SK-N-SH (cell line): ENCODE measurements at regions not wholly inside any gene's neighbourhood (a gene's known extent, or its start where the extent isn't known, plus 50 kb on each side); places are given as distances from the start of the nearest gene placed in this dataset.

Experiments used
- CTCF ChIA-PET: fragments of 300-600, 350-600 bp; formaldehyde crosslinking; extraction: SDS; loops from one replicate; lab custom pipeline; 2021; lab: Yijun Ruan, JAX
- POLR2A ChIA-PET: fragments of 350-600 bp; sonication (Branson Sonifier 250); formaldehyde crosslinking; extraction: SDS; loops from one replicate; lab custom pipeline; 2020; ENCODE audit warnings: antibody characterized with exemption, inconsistent platforms; lab: Yijun Ruan, JAX
- DNase-seq: peaks from one replicate; pipeline ENCODE4 v3.0.0; 2012
- H2AFZ ChIP-seq: fragments of 200-600 bp; sonication (generic); 2 replicates; pipeline ENCODE4 v1.8.1; 2016; ENCODE audit warnings: antibody characterized with exemption, mild to moderate bottlenecking, low read depth
- H3F3A ChIP-seq: fragments of 200-600 bp; sonication (generic); replicated peaks from 2 replicates; pipeline ENCODE3; 2016; ENCODE audit warnings: antibody characterized with exemption, mild to moderate bottlenecking; ENCODE audit not compliant: insufficient read depth
- H3K27ac ChIP-seq, 2 experiments: fragments of 200-500 bp in 1 of 2; fragments of 200-600 bp in 1 of 2; sonication (Bioruptor generic) in 1 of 2; sonication (generic), shearing (Covaris generic) in 1 of 2; 2 replicates each; pipeline versions ENCODE4 v1.5.1 to v1.6.1; 2014 to 2016; ENCODE audit warnings: low read depth in 2 of 2, inconsistent platforms in 1 of 2, low read length in 1 of 2, mild to moderate bottlenecking in 1 of 2, mixed read lengths in 1 of 2
- H3K27me3 ChIP-seq: fragments of 200-600 bp; sonication (generic), shearing (Covaris generic); 2 replicates; pipeline ENCODE4 v1.6.1; 2016; ENCODE audit warnings: mixed run types; ENCODE audit not compliant: insufficient read depth
- H3K36me3 ChIP-seq, 2 experiments: fragments of 200-500 bp in 1 of 2; fragments of 200-600 bp in 1 of 2; sonication (Bioruptor generic) in 1 of 2; sonication (generic) in 1 of 2; replicated peaks in 1 of 2; 2 replicates each; pipeline versions ENCODE3 to v1.5.1; 2014 to 2016; ENCODE audit warnings: low read length in 1 of 2, mild to moderate bottlenecking in 1 of 2; ENCODE audit not compliant: insufficient read depth in 2 of 2, control insufficient read depth in 1 of 2
- H3K4me1 ChIP-seq, 2 experiments: fragments of 200-500 bp in 1 of 2; fragments of 200-600 bp in 1 of 2; sonication (Bioruptor generic) in 1 of 2; sonication (generic), shearing (Covaris generic) in 1 of 2; 2 replicates each; pipeline versions ENCODE4 v1.5.1 to v1.6.1; 2014 to 2016; ENCODE audit warnings: low read depth in 1 of 2, low read length in 1 of 2, mixed run types in 1 of 2; ENCODE audit not compliant: insufficient read depth in 2 of 2, control insufficient read depth in 1 of 2
- H3K4me2 ChIP-seq: fragments of 200-600 bp; sonication (generic), shearing (Covaris generic); 2 replicates; pipeline ENCODE4 v1.6.1; 2017; ENCODE audit warnings: mixed run types
- H3K4me3 ChIP-seq, 2 experiments: fragments of 200-500 bp in 1 of 2; fragments of 200-600 bp in 1 of 2; sonication (Bioruptor generic) in 1 of 2; sonication (generic), shearing (Covaris generic) in 1 of 2; 2 replicates each; pipeline versions ENCODE4 v1.5.1 to v1.8.1; 2014 to 2016; ENCODE audit warnings: low read depth in 2 of 2, inconsistent platforms in 1 of 2, low read length in 1 of 2, mild to moderate bottlenecking in 1 of 2, mixed read lengths in 1 of 2, moderate library complexity in 1 of 2
- H3K79me2 ChIP-seq: fragments of 200-600 bp; sonication (generic); 2 replicates; pipeline ENCODE4 v1.8.1; 2017; ENCODE audit warnings: mild to moderate bottlenecking; ENCODE audit not compliant: insufficient read depth
- H3K9ac ChIP-seq: fragments of 200-600 bp; sonication (generic); 2 replicates; pipeline ENCODE4 v1.6.1; 2017; ENCODE audit warnings: mixed run types
- H3K9me2 ChIP-seq: fragments of 200-600 bp; sonication (generic); 2 replicates; pipeline ENCODE4 v1.6.1; 2017; ENCODE audit warnings: mixed run types
- H3K9me3 ChIP-seq: fragments of 200-600 bp; sonication (generic); 2 replicates; pipeline ENCODE4 v1.6.1; 2017; ENCODE audit warnings: mixed run types, mild to moderate bottlenecking, moderate library complexity
- H4K20me1 ChIP-seq: fragments of 200-600 bp; sonication (generic); 2 replicates; pipeline ENCODE4 v1.6.1; 2017; ENCODE audit warnings: mild to moderate bottlenecking, mixed run types; ENCODE audit not compliant: insufficient read depth
- CHD2 ChIP-seq: fragments of 150-350 bp; IDR thresholded peaks from 2 replicates; pipeline ENCODE4 v1.6.1; 2018; ENCODE audit warnings: low read length; ENCODE audit not compliant: partially characterized antibody
- CTCF ChIP-seq: fragments of 200-600 bp; sonication (generic); IDR thresholded peaks from 2 replicates; pipeline ENCODE4 v1.6.1; 2017; ENCODE audit warnings: antibody characterized with exemption, mild to moderate bottlenecking, moderate library complexity
- ELF1 ChIP-seq: IDR thresholded peaks from 2 replicates; pipeline ENCODE4 v1.4.0; 2012
- EZH2phosphoT487 ChIP-seq: fragments of 200-600 bp; sonication (generic); IDR thresholded peaks from 2 replicates; pipeline ENCODE4 v1.6.1; 2017; ENCODE audit warnings: low read depth, mixed run types, mild to moderate bottlenecking, antibody characterized with exemption, moderate library complexity, borderline replicate concordance
- FOXJ3 ChIP-seq: sonication (generic); formaldehyde crosslinking; IDR thresholded peaks from 2 replicates; pipeline ENCODE4 v1.5.1; 2020; ENCODE audit warnings: mild to moderate bottlenecking, missing genetic modification reagents
- FOXM1 ChIP-seq: IDR thresholded peaks from 2 replicates; pipeline ENCODE4 v1.4.0; 2012; ENCODE audit warnings: low read depth, mild to moderate bottlenecking
- GABPA ChIP-seq: IDR thresholded peaks from 2 replicates; pipeline ENCODE4 v1.4.0; 2012; ENCODE audit warnings: low read depth, mild to moderate bottlenecking
- MEF2A ChIP-seq: IDR thresholded peaks from 2 replicates; pipeline ENCODE4 v1.4.0; 2012; ENCODE audit warnings: low read depth, borderline replicate concordance
- MXI1 ChIP-seq: IDR thresholded peaks from 2 replicates; pipeline ENCODE4 v1.6.1; 2012; ENCODE audit warnings: mild to moderate bottlenecking, low read depth, low read length, improper control_type of control experiment
- NRF1 ChIP-seq: IDR thresholded peaks from 2 replicates; pipeline ENCODE4 v1.6.1; 2012; ENCODE audit warnings: low read depth, mild to moderate bottlenecking, low read length
- POLR2AphosphoS5 ChIP-seq: IDR thresholded peaks from 2 replicates; pipeline ENCODE4 v1.6.1; 2012; ENCODE audit warnings: low read depth, low read length
- RAD21 ChIP-seq: IDR thresholded peaks from 2 replicates; pipeline ENCODE4 v1.6.1; 2012; ENCODE audit warnings: mild to moderate bottlenecking, low read length
- RCOR1 ChIP-seq: fragments of 150-350 bp; IDR thresholded peaks from 2 replicates; pipeline ENCODE4 v1.6.1; 2017; ENCODE audit warnings: antibody characterized with exemption, low read length
- SIN3A ChIP-seq: IDR thresholded peaks from 2 replicates; pipeline ENCODE4 v1.6.1; 2012; ENCODE audit warnings: low read depth, mild to moderate bottlenecking, low read length, moderate library complexity, borderline replicate concordance
- SMC3 ChIP-seq: IDR thresholded peaks from 2 replicates; pipeline ENCODE4 v1.6.1; 2012; ENCODE audit warnings: low read depth, low read length, improper control_type of control experiment
- TAF1 ChIP-seq: IDR thresholded peaks from 2 replicates; pipeline ENCODE4 v1.6.1; 2012; ENCODE audit warnings: low read depth, mild to moderate bottlenecking, low read length, moderate library complexity, borderline replicate concordance
- TEAD4 ChIP-seq: IDR thresholded peaks from 2 replicates; pipeline ENCODE4 v1.4.0; 2012; ENCODE audit warnings: mild to moderate bottlenecking, borderline replicate concordance; ENCODE audit not compliant: insufficient read depth
- YY1 ChIP-seq: IDR thresholded peaks from 2 replicates; pipeline ENCODE4 v1.4.0; 2012; ENCODE audit warnings: low read depth, mild to moderate bottlenecking
- WGBS: methylation state at CpG from one replicate; pipeline ENCODE4 v1.1.6; 2017; ENCODE audit warnings: low lambda C conversion rate; 5-methylcytosine and 5-hydroxymethylcytosine counted together
- TF ChIP-seq, protein P1 (sequence below): IDR thresholded peaks from 2 replicates; pipeline ENCODE4 v1.4.0; 2012; ENCODE audit warnings: low read depth, borderline replicate concordance
- TF ChIP-seq, protein P2 (sequence below): IDR thresholded peaks from 2 replicates; pipeline ENCODE4 v1.6.1; 2012; ENCODE audit warnings: mild to moderate bottlenecking, low read depth, low read length, moderate library complexity
- TF ChIP-seq, protein P3 (sequence below): IDR thresholded peaks from 2 replicates; pipeline ENCODE4; 2012

DNA sequence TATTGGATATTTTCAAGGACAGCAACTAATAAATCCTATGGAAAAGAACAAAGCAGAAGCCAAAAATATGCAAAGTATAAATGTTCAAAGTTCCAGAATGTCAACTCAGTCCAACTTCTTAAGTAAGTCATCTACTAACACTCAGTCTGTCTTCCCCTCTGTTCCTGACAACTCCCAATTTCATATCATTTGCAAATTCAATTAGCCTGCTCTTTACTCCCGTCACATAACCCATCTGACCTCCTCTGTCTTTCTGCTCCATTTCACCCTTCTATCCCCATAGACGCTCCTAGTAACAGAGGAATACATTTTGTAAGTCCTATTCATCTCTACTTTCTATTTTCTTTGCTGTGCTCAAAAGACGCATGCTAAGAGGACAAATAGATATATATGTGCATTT is 659.8 kb upstream of the MEF2C start:
- no peak overlapping the region for H3K27ac ChIP-seq
- no peak for DNase-seq
- no peaks in the 10 kb centered on the region for H3K79me2 ChIP-seq
- no peaks in the 10 kb centered on the region for H3F3A ChIP-seq
- ChIA-PET CTCF (no interaction called here), POLR2A (no interaction called here)
- no peaks in the 10 kb centered on the region for H3K9me3 ChIP-seq
- no peak overlapping the region for H3K4me2 ChIP-seq
- no peak overlapping the region for H2AFZ ChIP-seq
- no peaks in the 10 kb centered on the region for H3K27me3 ChIP-seq
- H4K20me1 ChIP-seq: no peaks in the 10 kb centered on the region
- no peak overlapping the region for H3K4me3 ChIP-seq
- no peaks in the 10 kb centered on the region for H3K4me1 ChIP-seq
- no peaks in the 10 kb centered on the region for H3K9me2 ChIP-seq
- no peak overlapping the region for H3K9ac ChIP-seq
- no peak for TF ChIP-seq FOXM1
- TF ChIP-seq MXI1: no peak
- no peak for TF ChIP-seq NRF1
- no peak for TF ChIP-seq POLR2AphosphoS5
- TF ChIP-seq CTCF: no peak
- no peak for TF ChIP-seq CHD2
- TF ChIP-seq ELF1: no peak
- TF ChIP-seq GABPA: no peak
- TF ChIP-seq RCOR1: no peak
- no peaks in the 10 kb centered on the region for H3K36me3 ChIP-seq
- WGBS: 59% methylated on average over 3 of the region's 3 CpGs

GRCh38 chr5:89537800-89538199 is 654.8 kb upstream of the MEF2C start:
- H2AFZ ChIP-seq: no peak overlapping the region
- H3K9ac ChIP-seq: no peak overlapping the region
- 71% methylated on average over 2 of the region's 2 CpGs for WGBS
- no peaks in the 10 kb centered on the region for H3K9me2 ChIP-seq
- H3K27ac ChIP-seq: no peak overlapping the region
- DNase-seq: no peak
- no peak for TF ChIP-seq YY1
- TF ChIP-seq TAF1: no peak
- TF ChIP-seq TEAD4: no peak
- TF ChIP-seq RAD21: no peak
- no peak for TF ChIP-seq GABPA
- TF ChIP-seq POLR2AphosphoS5: no peak
- no peak for TF ChIP-seq NRF1
- TF ChIP-seq SIN3A: no peak
- no peak for TF ChIP-seq ELF1
- TF ChIP-seq, protein P1, sequence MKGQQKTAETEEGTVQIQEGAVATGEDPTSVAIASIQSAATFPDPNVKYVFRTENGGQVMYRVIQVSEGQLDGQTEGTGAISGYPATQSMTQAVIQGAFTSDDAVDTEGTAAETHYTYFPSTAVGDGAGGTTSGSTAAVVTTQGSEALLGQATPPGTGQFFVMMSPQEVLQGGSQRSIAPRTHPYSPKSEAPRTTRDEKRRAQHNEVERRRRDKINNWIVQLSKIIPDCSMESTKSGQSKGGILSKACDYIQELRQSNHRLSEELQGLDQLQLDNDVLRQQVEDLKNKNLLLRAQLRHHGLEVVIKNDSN: no peak
- TF ChIP-seq SMC3: no peak
- no peak for TF ChIP-seq FOXM1
- TF ChIP-seq FOXJ3 (CRISPR knock-in tag): no peak
- TF ChIP-seq, protein P2, sequence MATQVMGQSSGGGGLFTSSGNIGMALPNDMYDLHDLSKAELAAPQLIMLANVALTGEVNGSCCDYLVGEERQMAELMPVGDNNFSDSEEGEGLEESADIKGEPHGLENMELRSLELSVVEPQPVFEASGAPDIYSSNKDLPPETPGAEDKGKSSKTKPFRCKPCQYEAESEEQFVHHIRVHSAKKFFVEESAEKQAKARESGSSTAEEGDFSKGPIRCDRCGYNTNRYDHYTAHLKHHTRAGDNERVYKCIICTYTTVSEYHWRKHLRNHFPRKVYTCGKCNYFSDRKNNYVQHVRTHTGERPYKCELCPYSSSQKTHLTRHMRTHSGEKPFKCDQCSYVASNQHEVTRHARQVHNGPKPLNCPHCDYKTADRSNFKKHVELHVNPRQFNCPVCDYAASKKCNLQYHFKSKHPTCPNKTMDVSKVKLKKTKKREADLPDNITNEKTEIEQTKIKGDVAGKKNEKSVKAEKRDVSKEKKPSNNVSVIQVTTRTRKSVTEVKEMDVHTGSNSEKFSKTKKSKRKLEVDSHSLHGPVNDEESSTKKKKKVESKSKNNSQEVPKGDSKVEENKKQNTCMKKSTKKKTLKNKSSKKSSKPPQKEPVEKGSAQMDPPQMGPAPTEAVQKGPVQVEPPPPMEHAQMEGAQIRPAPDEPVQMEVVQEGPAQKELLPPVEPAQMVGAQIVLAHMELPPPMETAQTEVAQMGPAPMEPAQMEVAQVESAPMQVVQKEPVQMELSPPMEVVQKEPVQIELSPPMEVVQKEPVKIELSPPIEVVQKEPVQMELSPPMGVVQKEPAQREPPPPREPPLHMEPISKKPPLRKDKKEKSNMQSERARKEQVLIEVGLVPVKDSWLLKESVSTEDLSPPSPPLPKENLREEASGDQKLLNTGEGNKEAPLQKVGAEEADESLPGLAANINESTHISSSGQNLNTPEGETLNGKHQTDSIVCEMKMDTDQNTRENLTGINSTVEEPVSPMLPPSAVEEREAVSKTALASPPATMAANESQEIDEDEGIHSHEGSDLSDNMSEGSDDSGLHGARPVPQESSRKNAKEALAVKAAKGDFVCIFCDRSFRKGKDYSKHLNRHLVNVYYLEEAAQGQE: no peak
- TF ChIP-seq EZH2phosphoT487: no peak
- TF ChIP-seq, protein P3, sequence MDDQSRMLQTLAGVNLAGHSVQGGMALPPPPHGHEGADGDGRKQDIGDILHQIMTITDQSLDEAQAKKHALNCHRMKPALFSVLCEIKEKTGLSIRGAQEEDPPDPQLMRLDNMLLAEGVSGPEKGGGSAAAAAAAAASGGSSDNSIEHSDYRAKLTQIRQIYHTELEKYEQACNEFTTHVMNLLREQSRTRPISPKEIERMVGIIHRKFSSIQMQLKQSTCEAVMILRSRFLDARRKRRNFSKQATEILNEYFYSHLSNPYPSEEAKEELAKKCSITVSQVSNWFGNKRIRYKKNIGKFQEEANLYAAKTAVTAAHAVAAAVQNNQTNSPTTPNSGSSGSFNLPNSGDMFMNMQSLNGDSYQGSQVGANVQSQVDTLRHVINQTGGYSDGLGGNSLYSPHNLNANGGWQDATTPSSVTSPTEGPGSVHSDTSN: no peak
- TF ChIP-seq MEF2A: no peak
- H3K4me2 ChIP-seq: no peak overlapping the region
- no peaks in the 10 kb centered on the region for H3F3A ChIP-seq
- H3K36me3 ChIP-seq: no peaks in the 10 kb centered on the region
- no peaks in the 10 kb centered on the region for H4K20me1 ChIP-seq
- H3K27me3 ChIP-seq: no peaks in the 10 kb centered on the region
- no peaks in the 10 kb centered on the region for H3K4me1 ChIP-seq
- H3K9me3 ChIP-seq: no peaks in the 10 kb centered on the region
- H3K4me3 ChIP-seq: no peak overlapping the region
- no peaks in the 10 kb centered on the region for H3K79me2 ChIP-seq
- ChIA-PET CTCF (interaction anchor here (1.2 kb wide), 1 partner anchor 10 kb away, joined by 3 read pairs; no protein-coding TSS in a partner anchor), POLR2A (no interaction called here)
